ENCODE measurements at regions not wholly inside any gene's neighbourhood (a gene's known extent, or its start where the extent isn't known, plus 50 kb on each side); places are given as distances from the start of the nearest gene placed in this dataset.

DNA sequence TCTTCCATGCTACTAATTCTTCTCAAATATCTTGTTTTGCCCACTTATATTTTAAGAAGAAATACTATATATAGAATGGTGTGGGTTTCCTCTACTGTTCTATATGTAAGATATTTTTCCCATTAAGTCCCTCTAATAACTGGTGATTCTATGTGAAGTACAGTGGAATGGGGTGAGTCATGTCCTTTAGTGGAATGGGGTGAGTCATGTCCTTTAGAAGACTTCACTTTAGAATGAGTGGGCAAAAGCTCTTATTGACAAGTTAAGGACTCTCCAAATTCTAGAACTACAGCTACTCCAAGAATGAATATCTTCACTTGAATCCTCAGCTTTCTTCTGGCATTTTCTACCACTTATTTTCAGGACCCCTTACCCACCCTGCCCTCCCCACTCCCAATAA lies 349.9 kb downstream of the ETNK1 start:
- no peak for TF ChIP-seq POLR2AphosphoS5 (IDR thresholded peaks at IDR 0.05; ENCODE audit: low read depth, low read length)
- no peak for TF ChIP-seq TAF1 (IDR thresholded peaks at IDR 0.05; ENCODE audit: low read depth, low read length)
- TF ChIP-seq POLR2A (IDR thresholded peaks at IDR 0.05; ENCODE audit: low read depth, low read length) = no peak
